ENCODE measurements at regions not wholly inside any gene's neighbourhood (a gene's known extent, or its start where the extent isn't known, plus 50 kb on each side); places are given as distances from the start of the nearest gene placed in this dataset.
A peak's percentile ranks its signal among the peaks of the same experiment; 100 is the strongest.
"Not testable (repeated sequence)": the region's sequence is repeated elsewhere in the genome, so short reads cannot be mapped to it uniquely, and the experiment has no call there.

DNA sequence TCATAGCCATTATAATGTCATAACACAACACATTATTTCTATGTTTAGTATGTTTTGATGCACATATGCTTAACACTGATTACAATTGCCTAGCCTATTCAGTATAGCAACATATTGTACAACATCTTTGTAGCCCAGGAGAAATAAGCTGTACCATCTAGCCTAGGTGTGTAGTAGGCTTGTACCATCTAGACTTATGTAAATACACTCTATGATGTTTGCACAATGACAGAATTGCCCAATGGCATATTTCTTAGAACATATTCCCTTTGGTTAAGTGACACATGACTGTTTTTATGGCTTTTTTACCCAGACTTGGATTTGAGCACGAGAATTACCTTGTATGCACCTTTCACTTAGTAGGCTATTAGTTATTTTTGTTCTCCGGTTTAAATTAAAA, 64.5 kb upstream of the HIVEP1 start:
- no peak for TF ChIP-seq ZFX (IDR thresholded peaks at IDR 0.05)
- TF ChIP-seq, protein P1, sequence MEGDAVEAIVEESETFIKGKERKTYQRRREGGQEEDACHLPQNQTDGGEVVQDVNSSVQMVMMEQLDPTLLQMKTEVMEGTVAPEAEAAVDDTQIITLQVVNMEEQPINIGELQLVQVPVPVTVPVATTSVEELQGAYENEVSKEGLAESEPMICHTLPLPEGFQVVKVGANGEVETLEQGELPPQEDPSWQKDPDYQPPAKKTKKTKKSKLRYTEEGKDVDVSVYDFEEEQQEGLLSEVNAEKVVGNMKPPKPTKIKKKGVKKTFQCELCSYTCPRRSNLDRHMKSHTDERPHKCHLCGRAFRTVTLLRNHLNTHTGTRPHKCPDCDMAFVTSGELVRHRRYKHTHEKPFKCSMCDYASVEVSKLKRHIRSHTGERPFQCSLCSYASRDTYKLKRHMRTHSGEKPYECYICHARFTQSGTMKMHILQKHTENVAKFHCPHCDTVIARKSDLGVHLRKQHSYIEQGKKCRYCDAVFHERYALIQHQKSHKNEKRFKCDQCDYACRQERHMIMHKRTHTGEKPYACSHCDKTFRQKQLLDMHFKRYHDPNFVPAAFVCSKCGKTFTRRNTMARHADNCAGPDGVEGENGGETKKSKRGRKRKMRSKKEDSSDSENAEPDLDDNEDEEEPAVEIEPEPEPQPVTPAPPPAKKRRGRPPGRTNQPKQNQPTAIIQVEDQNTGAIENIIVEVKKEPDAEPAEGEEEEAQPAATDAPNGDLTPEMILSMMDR (conservative IDR thresholded peaks at IDR 0.05), result no peak
- H3K27ac ChIP-seq, result no peak overlapping the region

- H3K27ac ChIP-seq, result no peak overlapping the region
- TF ChIP-seq ZFX (IDR thresholded peaks at IDR 0.05), result no peak
- TF ChIP-seq, protein P1 (conservative IDR thresholded peaks at IDR 0.05), result no peak; the same call in 1 of the 2 replicates
These were observed 65.0 kb upstream of the HIVEP1 start for GRCh38 chr6:11947063-11947462.

- TF ChIP-seq ZFX (IDR thresholded peaks at IDR 0.05), result no peak
- TF ChIP-seq, protein P1 (conservative IDR thresholded peaks at IDR 0.05), result no peak
These were observed 68.0 kb upstream of the HIVEP1 start for GRCh38 chr6:11944111-11944510.

GRCh38 chr6:11943060-11943459, 69.1 kb upstream of the HIVEP1 start:
- TF ChIP-seq, protein P1 (conservative IDR thresholded peaks at IDR 0.05), result no peak
- TF ChIP-seq ZFX (IDR thresholded peaks at IDR 0.05), result no peak
- H3K27ac ChIP-seq, result no peak overlapping the region

More at GRCh38 chr6:11944111-11944510, 68.0 kb upstream of the HIVEP1 start:
- H3K27ac ChIP-seq, result no peak overlapping the region

GRCh38 chr6:11942185-11942864, 69.8 kb upstream of the HIVEP1 start:
- no peak overlapping the region for H3K27ac ChIP-seq
- TF ChIP-seq ZFX (IDR thresholded peaks at IDR 0.05), result no peak
- TF ChIP-seq, protein P1 (conservative IDR thresholded peaks at IDR 0.05), result no peak

DNA sequence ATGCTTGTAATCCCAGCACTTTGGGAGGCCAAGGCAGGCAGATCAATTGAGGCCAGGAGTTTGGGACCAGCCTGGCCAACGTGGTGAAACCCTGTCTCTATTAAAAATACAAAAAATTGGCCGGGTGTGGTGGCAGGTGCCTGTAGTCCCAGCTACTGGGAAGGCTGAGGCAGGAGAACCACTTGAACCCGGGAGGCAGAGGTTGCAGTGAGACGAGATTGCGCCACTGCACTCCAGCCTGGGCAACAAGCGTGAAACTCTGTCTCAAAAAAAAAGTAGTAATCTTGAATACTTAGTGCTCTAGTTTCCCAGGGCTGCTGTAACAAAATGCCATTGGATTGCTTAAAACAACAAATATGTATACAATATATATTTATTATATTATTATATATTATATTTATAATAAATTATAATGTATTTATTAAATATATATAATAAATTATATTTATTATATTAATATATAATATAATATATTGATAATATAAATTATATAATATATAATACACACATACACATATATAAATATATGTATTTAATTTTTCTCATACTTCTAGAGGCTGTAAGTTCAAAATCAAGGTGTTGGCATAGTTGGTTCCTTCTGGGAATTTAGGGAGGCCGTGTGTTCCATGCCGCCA, 71.5 kb upstream of the HIVEP1 start:
- not testable (repeated sequence) for H3K27ac ChIP-seq

DNA sequence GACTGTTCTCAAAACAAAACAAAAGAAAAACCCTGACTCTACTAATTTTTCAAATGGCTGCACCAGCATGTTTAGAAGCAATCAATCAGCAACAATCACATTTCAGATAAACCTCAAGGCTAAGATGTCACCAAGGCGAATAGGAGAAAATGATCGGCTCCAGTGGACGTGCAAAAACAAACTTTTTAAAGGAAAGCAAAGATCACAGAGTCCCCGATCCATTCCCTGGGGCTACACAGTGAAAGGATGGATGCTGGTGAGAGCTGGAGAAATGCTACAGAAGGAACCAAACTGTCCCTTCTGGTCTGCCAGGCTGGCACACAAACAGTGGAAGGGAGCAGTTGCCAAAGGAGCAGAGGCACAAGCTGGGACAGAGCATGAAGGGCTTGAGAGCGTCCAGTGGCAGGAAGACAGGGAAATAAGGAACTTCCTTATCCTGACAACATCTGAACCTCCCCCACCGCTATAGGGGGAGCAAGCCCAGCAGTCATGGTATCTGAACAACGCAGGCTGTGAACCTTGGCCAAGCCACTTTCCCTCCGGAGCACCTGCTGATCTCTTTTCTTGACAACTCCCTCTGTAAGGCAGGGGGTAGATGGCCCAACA, 73.7 kb upstream of the HIVEP1 start:
- TF ChIP-seq, protein P1 (conservative IDR thresholded peaks at IDR 0.05), result no peak
- no peak for TF ChIP-seq ZFX (IDR thresholded peaks at IDR 0.05)
- H3K27ac ChIP-seq, result peak overlapping the region; percentile 66

Data from C4-2B (cell line).